K562 (cell line): ENCODE measurements at regions not wholly inside any gene's neighbourhood (a gene's known extent, or its start where the extent isn't known, plus 50 kb on each side); places are given as distances from the start of the nearest gene placed in this dataset.

Source experiments
- ATAC-seq: fragments of 200-7000 bp; cut with Tn5 transposase; 3 replicates; pipeline ENCODE4 v1.9.1; 2020; ENCODE audit warnings: moderate library complexity
- BruUV-seq: library from RNA; stranded (reverse); fragments of 400-500 nt; replicated peaks from 2 replicates; lab custom pipeline; 2021; lab: Mats Ljungman, UMichigan
- CTCF ChIA-PET: fragments of 300-600 bp; formaldehyde crosslinking; extraction: SDS; loops from one replicate; lab custom pipeline; 2021; ENCODE audit warnings: low intra/inter-chr PET ratio; lab: Yijun Ruan, JAX
- POLR2A ChIA-PET: fragments of 300-600, 350-650 bp; sonication (Branson Sonifier 250); formaldehyde crosslinking; extraction: SDS; loops from one replicate; lab custom pipeline; 2021; ENCODE audit warnings: antibody characterized with exemption, inconsistent platforms; lab: Yijun Ruan, JAX
- DNase-seq, 4 experiments: peaks; one replicate each; pipeline versions ENCODE4 v3.0.0 to v3.0.0-alpha.2; 2011 to 2018; ENCODE audit warnings: low spot score in 3 of 4, mixed read lengths in 3 of 4; ENCODE audit errors: extremely low read depth in 1 of 4
- FAIRE-seq: peaks from 2 replicates; lab custom pipeline; 2011; peaks lifted over from hg19 to GRCh38; lab: Jason Lieb, UNC
- H2AFZ ChIP-seq: 2 replicates; pipeline ENCODE4 v1.6.0; 2011; ENCODE audit warnings: low read depth, low read length, control low read depth, inconsistent platforms
- H3K27ac ChIP-seq: fragments of 200-600 bp; 3 replicates; pipeline ENCODE4 v1.8.0; 2011; ENCODE audit warnings: low read depth, mild to moderate bottlenecking, control low read depth, inconsistent platforms, low read length, moderate library complexity, mixed read lengths; ENCODE audit errors: extremely low read depth
- H3K27me3 ChIP-seq, 2 experiments: fragments of 300-600 bp in 1 of 2; 2 replicates in 1 of 2; 3 replicates in 1 of 2; pipeline versions ENCODE4 v1.6.0 to v1.8.0; 2011; ENCODE audit warnings: inconsistent platforms in 2 of 2, low read length in 2 of 2, mild to moderate bottlenecking in 1 of 2, mixed read lengths in 1 of 2, moderate library complexity in 1 of 2; ENCODE audit not compliant: control insufficient read depth in 2 of 2, insufficient read depth in 2 of 2
- H3K36me3 ChIP-seq: fragments of 300-600 bp; 3 replicates; pipeline ENCODE4 v1.8.0; 2011; ENCODE audit warnings: mild to moderate bottlenecking, low read length, inconsistent platforms; ENCODE audit not compliant: control insufficient read depth, insufficient read depth
- H3K4me1 ChIP-seq, 2 experiments: fragments of 200-600 bp in 1 of 2; replicated peaks in 1 of 2; 2 replicates in 1 of 2; 3 replicates in 1 of 2; pipeline versions ENCODE4 v1.5.1 to v1.8.0; 2011; ENCODE audit warnings: inconsistent platforms in 2 of 2, low read length in 2 of 2, mild to moderate bottlenecking in 1 of 2, mixed read lengths in 1 of 2, moderate library complexity in 1 of 2; ENCODE audit not compliant: control insufficient read depth in 2 of 2, insufficient read depth in 2 of 2
- H3K4me2 ChIP-seq: 2 replicates; pipeline ENCODE4 v1.6.1; 2011; ENCODE audit warnings: low read length, control low read depth, inconsistent platforms, mixed read lengths; ENCODE audit not compliant: insufficient read depth
- H3K4me3 ChIP-seq: fragments of 200-600 bp; sonication (generic), shearing (Covaris generic); 2 replicates; pipeline ENCODE4 v1.5.1; 2016; ENCODE audit warnings: control low read depth, inconsistent platforms
- H3K79me2 ChIP-seq: fragments of 200-600 bp; 3 replicates; pipeline ENCODE4 v1.8.0; 2011; ENCODE audit warnings: low read length, inconsistent platforms; ENCODE audit not compliant: control insufficient read depth, insufficient read depth
- H3K9ac ChIP-seq, 2 experiments: 2 replicates each; pipeline versions ENCODE4 v1.6.0 to v1.6.1; 2011; ENCODE audit warnings: low read depth in 2 of 2, low read length in 2 of 2, control low read depth in 1 of 2, inconsistent platforms in 1 of 2, mild to moderate bottlenecking in 1 of 2, mixed read lengths in 1 of 2; ENCODE audit not compliant: insufficient read depth in 1 of 2
- H3K9me1 ChIP-seq: one replicate; pipeline ENCODE4 v1.6.0; 2011; ENCODE audit warnings: inconsistent platforms, mild to moderate bottlenecking, low read length, moderate library complexity; ENCODE audit not compliant: control insufficient read depth, insufficient read depth
- H3K9me3 ChIP-seq: replicated peaks from 2 replicates; pipeline ENCODE4 v1.5.1; 2011; ENCODE audit warnings: low read depth, low read length, inconsistent platforms; ENCODE audit not compliant: control insufficient read depth, insufficient read depth
- H4K20me1 ChIP-seq: replicated peaks from 2 replicates; pipeline ENCODE4 v1.6.1; 2011; ENCODE audit warnings: low read length, inconsistent platforms, mixed read lengths; ENCODE audit not compliant: control insufficient read depth, insufficient read depth
- ATF1 ChIP-seq, 2 experiments: fragments of 450-650 bp in 1 of 2; IDR thresholded peaks; 2 replicates each; pipeline ENCODE4 v1.6.1; 2016; ENCODE audit warnings: missing compliant biosample characterization in 1 of 2, missing genetic modification characterization in 1 of 2
- BCOR ChIP-seq: fragments of 450-650 bp; IDR thresholded peaks from 2 replicates; pipeline ENCODE4 v1.6.1; 2016
- ESRRA ChIP-seq: fragments of 450-650 bp; IDR thresholded peaks from 2 replicates; pipeline ENCODE4 v1.6.1; 2014; ENCODE audit warnings: low read depth, mild to moderate bottlenecking, moderate library complexity, borderline replicate concordance
- FIP1L1 ChIP-seq: fragments of 200-400 bp; formaldehyde crosslinking; IDR thresholded peaks from 2 replicates; pipeline ENCODE4 v1.6.1; 2018; ENCODE audit warnings: mild to moderate bottlenecking, low read depth, low read length; ENCODE audit not compliant: poor library complexity, severe bottlenecking
- KDM1A ChIP-seq, 2 experiments: fragments of 450-650 bp; IDR thresholded peaks; 2 replicates each; pipeline ENCODE4 v1.6.1; 2016; ENCODE audit warnings: mild to moderate bottlenecking in 2 of 2
- MITF ChIP-seq: IDR thresholded peaks from 2 replicates; pipeline ENCODE4 v1.6.1; 2014; ENCODE audit warnings: antibody characterized with exemption
- RBM25 ChIP-seq: fragments of 200-400 bp; formaldehyde crosslinking; IDR thresholded peaks from 2 replicates; pipeline ENCODE4 v1.6.1; 2018; ENCODE audit warnings: low read length, low read depth, moderate library complexity; ENCODE audit not compliant: severe bottlenecking
- SMARCA5 ChIP-seq: fragments of 450-650 bp; IDR thresholded peaks from 2 replicates; pipeline ENCODE4 v1.6.1; 2016
- STAT5A ChIP-seq: IDR thresholded peaks from 2 replicates; pipeline ENCODE4 v1.6.1; 2012; ENCODE audit warnings: low read length, inconsistent platforms, borderline replicate concordance
- XRCC3 ChIP-seq: fragments of 450-650 bp; IDR thresholded peaks from 2 replicates; pipeline ENCODE4 v1.6.1; 2017; ENCODE audit warnings: mild to moderate bottlenecking, moderate library complexity
- WGBS: fragments of 100-300 bp; shearing (Covaris generic); methylation state at CpG from one replicate; pipeline ENCODE4 v1.1.6; 2016; ENCODE audit warnings: low coverage, mixed read lengths; ENCODE audit not compliant: insufficient coverage; ENCODE audit errors: missing lambda C conversion rate; 5-methylcytosine and 5-hydroxymethylcytosine counted together
- in situ Hi-C: fragments of 300-500 bp; cut with MboI; formaldehyde crosslinking; loops from 4 replicates; pipeline ENCODE4 v1.15.0; 2018; ENCODE audit warnings: inconsistent platforms, mixed read lengths
- intact Hi-C: fragments of 100-400 bp; cut with micrococcal nuclease; formaldehyde crosslinking; loops from 2 replicates; pipeline ENCODE4 v1.14.2; 2022

- no peak for FAIRE-seq
- Histone ChIP-seq H3K9me1 (no peaks in the 10 kb centered on the region), H3K4me1 (peaks cover 4 to 20% of the 10 kb centered on the region in 2 experiments; a peak in 4 of 5 replicates), H2AFZ (no peak overlapping the region), H3K79me2 (no peaks in the 10 kb centered on the region), H4K20me1 (0 out of 2 replicates have a peak, but pooled peaks cover 3% of the 10 kb centered on the region), H3K27ac (no peak overlapping the region), H3K9me3 (no peaks in the 10 kb centered on the region), H3K36me3 (no peaks in the 10 kb centered on the region), H3K4me2 (no peak overlapping the region), H3K4me3 (no peak overlapping the region), H3K27me3 (peaks cover 5 to 48% of the 10 kb centered on the region in 2 experiments; a peak in 4 of 5 replicates), H3K9ac (peak overlapping the region in 1 of 2 experiments; percentile 15; a peak in 1 of 4 replicates)
- DNase-seq, result no peak
- TF ChIP-seq ATF1 (CRISPR knock-in tag; IDR thresholded peaks at IDR 0.05), result no peak
- 0 out of 2 replicates have a peak, but pooled peaks have one; percentile 28 for TF ChIP-seq ATF1 (tag; IDR thresholded peaks at IDR 0.05)
- TF ChIP-seq MITF, result no peak
- no peak for TF ChIP-seq STAT5A
- TF ChIP-seq FIP1L1, result no peak
- 0 out of 4 replicates have a peak, but pooled peaks of 1 of the 2 experiments have one; percentile 52 for TF ChIP-seq KDM1A (IDR thresholded peaks at IDR 0.05)
- no peak for TF ChIP-seq XRCC3
- peak; percentile 75 for TF ChIP-seq RBM25
- TF ChIP-seq SMARCA5, result 0 out of 2 replicates have a peak, but pooled peaks have one; percentile 25
- peak; percentile 49; the same call in 1 of the 2 replicates for TF ChIP-seq BCOR
- peak; percentile 50; the same call in 1 of the 2 replicates for TF ChIP-seq ESRRA
- ChIA-PET POLR2A (interaction anchor here (0.7 to 1.7 kb wide), 3 partner anchors 15 to 464 kb away, joined by 3 to 6 read pairs (median 3); no protein-coding TSS in a partner anchor), CTCF (no interaction called here)
- in situ Hi-C loops, result no loop called here
- WGBS, result 17% methylated on average over 19 of the region's 19 CpGs
- no TSS peak for BruUV-seq
- intact Hi-C loops, result no loop called here
- ATAC-seq, result no peak
Measured at GRCh38 chr10:78950656-78951587, 117.8 kb upstream of the ZMIZ1 start.
